Neural progenitor cell (in vitro differentiated cells): ENCODE measurements at regions not wholly inside any gene's neighbourhood (a gene's known extent, or its start where the extent isn't known, plus 50 kb on each side); places are given as distances from the start of the nearest gene placed in this dataset.

Experiments used
- EZH2 ChIP-seq: fragments of 200-600 bp; sonication (generic); IDR thresholded peaks from 2 replicates; pipeline ENCODE4 v1.6.1; 2017; ENCODE audit warnings: antibody characterized with exemption, mild to moderate bottlenecking, moderate library complexity
- EZH2phosphoT487 ChIP-seq: fragments of 200-600 bp; sonication (generic); IDR thresholded peaks from 2 replicates; pipeline ENCODE4 v1.6.1; 2017; ENCODE audit warnings: antibody characterized with exemption
- TF ChIP-seq, protein P1 (sequence below): fragments of 200-600 bp; sonication (generic); IDR thresholded peaks from 2 replicates; pipeline ENCODE4 v1.5.1; 2017; ENCODE audit warnings: antibody characterized with exemption, mild to moderate bottlenecking

- TF ChIP-seq, protein P1, sequence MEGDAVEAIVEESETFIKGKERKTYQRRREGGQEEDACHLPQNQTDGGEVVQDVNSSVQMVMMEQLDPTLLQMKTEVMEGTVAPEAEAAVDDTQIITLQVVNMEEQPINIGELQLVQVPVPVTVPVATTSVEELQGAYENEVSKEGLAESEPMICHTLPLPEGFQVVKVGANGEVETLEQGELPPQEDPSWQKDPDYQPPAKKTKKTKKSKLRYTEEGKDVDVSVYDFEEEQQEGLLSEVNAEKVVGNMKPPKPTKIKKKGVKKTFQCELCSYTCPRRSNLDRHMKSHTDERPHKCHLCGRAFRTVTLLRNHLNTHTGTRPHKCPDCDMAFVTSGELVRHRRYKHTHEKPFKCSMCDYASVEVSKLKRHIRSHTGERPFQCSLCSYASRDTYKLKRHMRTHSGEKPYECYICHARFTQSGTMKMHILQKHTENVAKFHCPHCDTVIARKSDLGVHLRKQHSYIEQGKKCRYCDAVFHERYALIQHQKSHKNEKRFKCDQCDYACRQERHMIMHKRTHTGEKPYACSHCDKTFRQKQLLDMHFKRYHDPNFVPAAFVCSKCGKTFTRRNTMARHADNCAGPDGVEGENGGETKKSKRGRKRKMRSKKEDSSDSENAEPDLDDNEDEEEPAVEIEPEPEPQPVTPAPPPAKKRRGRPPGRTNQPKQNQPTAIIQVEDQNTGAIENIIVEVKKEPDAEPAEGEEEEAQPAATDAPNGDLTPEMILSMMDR: no peak
- no peak for TF ChIP-seq EZH2
- TF ChIP-seq EZH2phosphoT487: no peak
These were observed 51.4 kb downstream of the JAKMIP3 start for GRCh38 chr10:132117146-132117545.
